GM18867 (cell line): ENCODE measurements at regions not wholly inside any gene's neighbourhood (a gene's known extent, or its start where the extent isn't known, plus 50 kb on each side); places are given as distances from the start of the nearest gene placed in this dataset.
"Not testable (repeated sequence)": the region's sequence is repeated elsewhere in the genome, so short reads cannot be mapped to it uniquely, and the experiment has no call there.

ENCODE experiments used
- ATAC-seq: cut with Tn5 transposase; IDR thresholded peaks from one replicate; pipeline ENCODE4 v1.9.1; 2021; ENCODE audit warnings: mild to moderate bottlenecking, moderate library complexity; ENCODE audit not compliant: unreplicated experiment

DNA sequence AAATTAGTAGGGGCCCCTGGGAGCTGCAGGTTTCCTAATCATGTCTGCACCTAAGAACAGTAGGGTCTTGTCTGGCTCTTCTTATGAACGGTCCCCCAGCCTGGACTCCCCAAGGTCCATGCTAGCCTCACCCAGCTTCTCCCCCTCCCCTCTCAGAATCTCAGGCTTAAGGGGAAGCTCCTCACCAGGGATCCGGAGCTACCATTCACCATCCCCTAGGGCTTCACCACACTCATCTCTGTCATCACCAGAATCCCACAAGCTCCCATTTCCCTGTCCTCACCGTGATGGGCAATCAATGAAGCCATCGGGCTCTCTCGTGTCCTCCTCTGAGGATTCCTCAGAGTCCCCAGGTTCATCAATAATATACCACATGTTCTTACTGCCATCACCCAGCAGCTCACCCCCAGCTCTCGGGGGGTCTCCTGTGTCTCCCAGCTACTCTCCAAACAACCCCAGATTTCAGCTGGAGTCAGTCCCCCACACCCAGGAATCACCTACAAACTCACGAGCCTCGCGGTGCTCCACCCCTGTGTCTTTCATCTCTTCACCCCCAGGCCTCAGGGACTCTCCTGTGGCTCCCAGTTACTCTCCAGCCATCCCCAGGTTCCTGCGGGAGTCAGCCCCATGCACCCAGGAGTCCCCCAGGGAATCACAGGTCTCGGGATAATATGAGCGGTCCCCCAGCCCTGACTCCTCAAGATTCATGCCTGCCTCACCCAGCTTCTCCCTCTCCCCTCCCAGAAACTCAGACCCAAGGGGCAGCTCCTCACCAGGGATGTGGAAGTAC is 335.6 kb downstream of the CWH43 start:
- ATAC-seq = not testable (repeated sequence)

DNA sequence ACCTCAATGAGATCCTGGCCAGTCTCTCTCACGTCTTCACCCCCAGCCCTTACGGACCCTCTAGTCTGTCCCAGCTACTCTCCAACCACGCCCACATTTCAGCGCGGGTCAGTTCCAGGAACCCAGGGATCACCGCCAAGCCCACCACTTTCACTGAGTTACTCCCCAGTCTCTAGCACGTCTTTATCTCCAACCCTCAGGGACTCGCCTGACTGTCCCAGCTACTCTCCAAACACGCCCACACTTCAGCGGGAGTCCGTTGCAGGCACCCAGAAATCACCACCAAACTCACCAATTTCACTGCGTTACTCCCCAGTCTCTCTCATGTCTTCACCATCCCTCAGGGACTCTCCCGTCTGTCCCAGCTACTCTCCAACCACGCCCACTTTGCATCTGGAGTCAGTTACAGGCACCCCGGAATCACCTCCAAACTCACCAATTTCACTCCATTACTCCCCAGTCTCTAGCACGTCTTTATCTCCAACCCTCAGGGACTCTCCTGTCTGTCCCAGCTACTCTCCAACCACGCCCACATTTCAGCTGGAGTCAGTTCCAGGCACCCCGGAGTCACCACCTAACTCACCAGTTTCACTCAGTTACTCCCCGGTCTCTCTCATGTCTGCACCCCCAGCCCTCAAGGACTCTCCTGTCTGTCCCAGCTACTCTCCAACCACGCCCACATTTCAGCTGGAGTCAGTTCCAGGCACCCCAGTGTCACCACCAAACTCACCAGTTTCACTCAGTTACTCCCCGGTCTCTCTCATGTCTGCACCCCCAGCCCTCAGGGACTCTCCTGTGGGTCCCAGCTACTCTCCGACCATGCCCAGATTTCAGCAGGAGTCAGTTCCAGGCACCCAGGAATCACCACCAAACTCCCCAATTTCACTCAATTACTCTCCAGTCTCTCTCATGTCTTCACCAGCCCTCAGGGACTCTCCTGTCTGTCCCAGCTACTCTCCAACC is 336.8 kb downstream of the CWH43 start:
- not testable (repeated sequence) for ATAC-seq

DNA sequence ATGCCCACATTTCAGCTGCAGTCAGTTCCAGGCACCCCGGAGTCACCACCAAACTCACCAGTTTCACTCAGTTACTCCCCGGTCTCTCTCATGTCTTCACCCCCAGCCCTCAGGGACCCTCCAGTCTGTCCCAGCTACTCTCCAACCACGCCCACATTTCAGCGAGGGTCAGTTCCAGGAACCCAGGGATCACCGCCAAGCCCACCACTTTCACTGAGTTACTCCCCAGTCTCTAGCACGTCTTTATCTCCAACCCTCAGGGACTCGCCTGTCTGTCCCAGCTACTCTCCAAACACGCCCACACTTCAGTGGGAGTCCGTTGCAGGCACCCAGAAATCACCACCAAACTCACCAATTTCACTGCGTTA is 337.5 kb downstream of the CWH43 start:
- not testable (repeated sequence) for ATAC-seq
